ENCODE measurements at regions not wholly inside any gene's neighbourhood (a gene's known extent, or its start where the extent isn't known, plus 50 kb on each side); places are given as distances from the start of the nearest gene placed in this dataset.

DNA sequence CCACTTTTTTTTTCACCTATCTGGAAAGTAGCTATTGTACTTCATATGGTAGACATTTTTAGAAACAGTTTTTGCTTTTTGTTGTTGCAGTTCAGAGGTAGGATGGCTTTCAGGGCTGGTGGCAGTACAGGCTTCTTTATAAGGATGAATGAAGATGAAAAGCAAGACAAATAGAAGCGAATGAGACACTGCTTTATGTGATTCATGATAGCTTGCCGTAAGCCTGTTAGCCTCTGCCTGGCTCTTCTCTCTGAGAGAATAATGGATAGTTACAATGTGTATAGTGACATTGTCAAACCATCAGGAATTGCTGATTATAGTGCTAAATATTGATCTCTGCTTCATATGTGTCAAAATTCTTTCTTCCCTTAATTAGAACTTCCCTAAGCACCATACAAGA lies 173.7 kb downstream of the NR4A2 start:
- no peak for DNase-seq

DNA sequence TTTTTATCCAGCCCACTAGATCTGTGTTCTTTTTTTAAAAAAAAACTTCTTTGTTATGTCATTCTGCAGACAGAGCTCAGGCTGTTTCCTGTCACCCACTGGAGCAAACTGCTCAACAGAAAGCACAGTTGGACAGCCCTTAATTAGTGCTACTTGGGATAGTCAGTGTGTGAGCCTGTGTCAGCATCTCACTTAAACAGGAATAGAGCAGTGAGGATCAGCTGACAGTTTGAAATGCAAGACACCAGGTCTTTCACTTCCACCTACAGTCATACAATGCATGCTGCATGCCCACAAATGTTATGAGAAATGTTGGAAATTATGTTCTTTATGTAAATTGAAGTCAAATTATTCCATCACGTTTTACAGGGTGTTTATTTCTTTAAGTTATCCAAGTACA lies 174.9 kb downstream of the NR4A2 start:
- DNase-seq = no peak

DNA sequence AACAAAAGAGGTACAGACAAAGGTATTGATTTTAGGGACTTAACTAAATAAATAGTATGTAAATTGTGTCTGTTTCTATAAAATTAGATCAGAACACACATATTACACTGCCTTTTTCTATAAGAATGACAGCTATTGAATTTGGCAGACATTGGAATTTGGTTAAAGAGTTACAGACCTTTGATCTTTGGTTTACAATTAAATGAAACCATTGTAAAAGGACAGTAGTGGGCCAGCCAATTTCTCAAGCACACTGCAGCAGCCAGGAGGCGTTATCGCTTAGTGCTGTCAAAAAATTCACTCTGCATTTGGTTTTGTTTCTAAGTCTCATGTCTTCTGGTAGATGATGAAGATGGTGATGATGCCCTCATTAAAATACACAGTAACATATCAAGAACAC lies 175.9 kb downstream of the NR4A2 start:
- DNase-seq = no peak

DNA sequence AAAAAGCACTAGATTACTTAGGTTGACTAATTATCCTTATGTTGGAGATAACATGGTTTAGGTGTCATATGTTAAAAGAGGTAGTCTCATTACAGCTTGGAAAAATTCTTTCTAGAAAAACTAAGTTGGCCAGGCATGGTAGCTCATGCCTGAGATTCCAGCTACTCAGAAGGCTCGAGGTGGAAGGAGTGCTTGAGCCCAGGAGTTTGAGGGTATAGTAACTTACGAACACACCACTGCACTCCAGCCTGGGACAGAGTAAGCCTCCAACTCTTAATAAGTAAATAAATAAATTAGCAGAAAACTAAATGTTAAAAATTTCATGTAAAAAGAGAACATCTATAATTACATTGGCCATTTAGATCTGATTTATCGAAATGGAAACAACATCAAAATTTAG lies 177.2 kb downstream of the NR4A2 start:
- DNase-seq = no peak

DNA sequence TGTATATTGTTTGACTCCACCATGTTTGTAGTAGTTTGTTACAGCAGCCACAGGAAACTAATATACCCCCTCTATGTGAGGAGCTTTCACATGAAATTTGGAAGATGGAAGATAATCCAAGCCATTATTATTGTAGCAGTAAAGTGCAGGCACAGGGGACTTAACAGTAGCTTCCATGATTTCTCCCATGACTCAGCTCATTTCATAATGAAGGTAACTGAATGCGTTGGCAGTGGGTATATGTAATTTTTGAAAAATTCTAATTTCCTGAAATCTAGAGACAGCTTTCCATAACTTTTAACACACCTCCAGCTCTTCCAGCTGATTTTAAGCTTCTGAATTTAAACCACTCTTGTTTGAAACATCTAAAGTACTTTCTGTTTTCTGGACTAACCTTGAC lies 181.2 kb downstream of the NR4A2 start:
- no peak for DNase-seq

DNA sequence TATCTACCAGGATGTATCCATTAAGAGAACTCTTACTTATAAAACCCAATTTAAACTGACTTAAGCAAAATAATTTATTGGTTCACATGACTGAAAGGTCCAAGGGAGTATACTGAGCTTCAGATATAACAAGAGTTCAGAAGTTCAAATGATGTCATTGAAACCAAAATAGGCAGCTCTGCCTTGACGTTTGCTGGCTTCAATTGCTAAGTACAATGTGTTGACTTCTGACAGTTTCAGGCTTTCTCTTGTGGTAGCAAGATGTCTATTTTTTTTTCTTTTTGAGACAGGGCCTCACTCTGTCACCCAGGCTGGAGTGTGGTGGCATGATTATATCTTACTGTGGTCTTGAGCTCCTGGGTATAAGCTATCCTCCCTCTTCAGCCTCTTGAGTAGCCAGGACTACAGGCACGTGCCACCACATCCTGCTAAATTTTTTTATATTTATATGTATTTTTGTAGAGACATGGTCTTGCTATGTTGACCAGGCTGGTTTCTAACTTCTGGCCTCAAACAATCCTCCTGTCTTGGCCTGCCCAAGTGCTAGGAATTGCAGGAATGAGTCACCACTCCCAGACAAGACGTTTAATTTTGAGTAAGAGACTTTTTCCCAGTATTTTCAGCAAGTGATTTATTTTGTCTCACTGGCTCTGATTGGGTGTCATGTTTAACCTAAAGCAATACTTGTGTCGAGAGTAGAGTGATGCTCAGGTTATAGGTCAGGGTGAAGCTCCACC lies 184.8 kb downstream of the NR4A2 start:
- DNase-seq = no peak

DNA sequence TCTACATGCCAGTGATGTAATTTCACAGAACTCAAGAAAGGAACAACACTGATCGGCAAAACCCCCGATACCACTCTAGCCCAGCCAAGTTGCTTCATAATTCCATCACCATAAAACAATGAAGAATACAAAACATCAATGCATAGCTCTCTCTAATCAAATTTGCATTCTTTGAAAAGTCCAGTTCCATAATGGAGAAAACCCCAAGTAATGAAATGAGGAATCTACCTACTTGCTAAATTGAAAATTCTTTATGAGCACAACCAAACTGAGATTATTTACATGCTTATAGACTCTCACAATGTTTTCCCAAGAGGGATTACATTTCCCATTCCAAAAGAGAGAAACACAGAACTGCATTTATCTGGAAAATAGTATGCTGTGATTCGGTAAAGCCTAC lies 186.5 kb downstream of the NR4A2 start:
- DNase-seq = no peak

DNA sequence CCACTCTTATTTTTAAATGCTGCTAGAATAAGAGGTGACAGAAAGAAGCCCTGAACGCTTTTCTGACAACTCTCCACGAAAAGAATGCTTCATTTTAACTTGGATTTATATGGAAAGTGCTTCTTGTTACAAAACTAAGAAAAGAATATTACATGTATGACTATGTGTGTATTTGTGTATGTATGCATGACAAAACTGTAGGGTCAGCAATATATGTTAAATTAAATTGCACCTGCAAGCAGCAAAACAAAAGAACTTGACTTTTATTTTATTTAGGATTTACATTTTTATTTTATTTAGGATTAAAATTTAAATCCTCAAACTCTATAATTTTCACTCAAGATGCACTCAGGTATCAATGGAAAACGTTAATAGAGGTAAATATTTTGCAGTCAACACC lies 187.1 kb downstream of the NR4A2 start:
- no peak for DNase-seq

DNA sequence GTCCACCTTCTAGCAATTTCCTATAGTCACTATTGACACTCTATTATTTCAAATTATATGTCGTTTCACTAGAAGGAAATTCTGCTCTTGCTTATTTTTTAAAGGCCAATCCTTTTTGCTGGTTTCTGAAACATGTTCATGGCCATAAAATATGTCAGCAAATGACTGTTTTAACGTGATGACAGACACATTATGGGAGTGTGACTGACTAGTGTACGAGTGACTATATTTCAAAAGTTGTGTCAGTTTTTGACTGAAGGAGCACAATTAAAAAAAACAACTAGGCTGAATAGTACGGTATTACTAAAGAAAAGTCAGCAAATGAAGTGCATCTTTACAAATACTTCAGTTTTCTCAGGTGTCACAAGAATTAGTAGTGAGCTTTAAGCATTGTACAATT lies 196.0 kb downstream of the NR4A2 start:
- DNase-seq = no peak

DNA sequence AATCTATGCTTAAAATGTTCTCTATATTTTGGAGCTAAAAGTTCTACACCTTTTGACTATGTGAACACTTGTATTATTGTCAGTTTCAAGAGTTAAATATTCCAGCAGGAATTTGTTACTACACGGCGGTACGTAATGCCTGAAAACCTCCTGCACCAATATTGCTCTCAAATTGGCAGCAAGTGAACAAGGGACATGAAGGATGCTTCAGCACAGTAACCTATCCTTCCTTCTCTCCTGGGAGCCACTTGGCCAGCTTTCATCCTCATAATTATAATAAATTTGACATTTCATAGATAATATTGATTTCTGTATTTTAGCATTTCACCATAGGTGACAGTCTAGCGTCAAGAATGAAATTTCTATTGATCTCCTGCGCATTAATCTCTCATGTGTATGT lies 197.6 kb downstream of the NR4A2 start:
- no peak for DNase-seq

DNA sequence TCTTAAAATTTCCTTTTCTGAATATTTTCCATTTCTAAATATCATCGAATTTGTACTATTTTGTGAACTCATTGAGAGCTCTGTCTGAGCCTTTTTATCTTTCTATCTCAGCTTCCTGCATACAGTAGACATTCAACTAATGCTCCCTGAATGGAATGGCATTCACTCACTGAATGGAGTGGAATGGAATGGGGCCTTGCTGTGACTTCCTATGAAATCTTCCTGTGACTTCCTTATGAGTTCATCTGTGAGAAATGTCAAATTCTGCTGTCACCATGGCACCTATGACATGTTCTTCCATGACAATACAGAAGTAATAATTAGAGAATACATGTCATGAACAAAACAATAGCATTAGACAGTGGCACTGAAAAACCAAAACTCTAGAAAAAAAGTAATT lies 199.6 kb downstream of the NR4A2 start:
- no peak for DNase-seq

DNA sequence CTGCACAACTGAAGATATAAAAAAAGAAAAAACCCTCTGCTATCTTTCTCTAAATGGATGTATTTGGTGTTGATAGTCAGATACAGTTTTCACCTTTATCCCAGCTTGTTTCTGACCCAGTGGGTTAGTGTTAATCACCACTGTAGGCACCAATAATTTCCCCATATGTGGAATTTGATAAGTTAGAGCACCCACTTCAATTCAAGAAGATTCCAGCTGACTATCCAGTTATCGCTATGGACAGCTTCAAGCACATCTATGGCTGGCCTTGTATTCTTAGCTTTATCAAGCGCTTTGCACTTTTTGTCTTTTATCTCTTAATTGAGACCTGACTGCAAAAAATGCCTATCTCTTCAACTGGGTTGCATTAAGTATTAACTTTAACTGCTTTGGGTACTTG lies 200.4 kb downstream of the NR4A2 start:
- DNase-seq = no peak

DNA sequence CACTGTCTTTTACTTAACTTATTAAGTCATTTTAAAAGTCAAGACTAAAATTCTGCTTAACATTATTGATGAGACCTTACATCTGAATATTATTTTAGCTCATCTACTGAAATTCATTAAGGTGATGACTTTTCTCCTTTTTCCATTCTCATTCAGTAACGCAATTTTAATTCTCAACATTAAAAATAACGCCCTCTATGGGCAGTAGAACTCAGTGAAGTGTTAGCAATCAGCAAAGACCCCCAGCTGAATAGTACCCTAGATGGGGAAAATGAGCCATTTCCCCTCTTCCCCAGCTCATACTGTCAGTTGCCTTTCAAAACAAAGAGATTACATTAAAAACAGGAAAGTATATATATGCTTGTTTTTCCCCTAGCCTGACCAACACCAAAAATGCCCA lies 203.3 kb downstream of the NR4A2 start:
- no peak for DNase-seq

DNA sequence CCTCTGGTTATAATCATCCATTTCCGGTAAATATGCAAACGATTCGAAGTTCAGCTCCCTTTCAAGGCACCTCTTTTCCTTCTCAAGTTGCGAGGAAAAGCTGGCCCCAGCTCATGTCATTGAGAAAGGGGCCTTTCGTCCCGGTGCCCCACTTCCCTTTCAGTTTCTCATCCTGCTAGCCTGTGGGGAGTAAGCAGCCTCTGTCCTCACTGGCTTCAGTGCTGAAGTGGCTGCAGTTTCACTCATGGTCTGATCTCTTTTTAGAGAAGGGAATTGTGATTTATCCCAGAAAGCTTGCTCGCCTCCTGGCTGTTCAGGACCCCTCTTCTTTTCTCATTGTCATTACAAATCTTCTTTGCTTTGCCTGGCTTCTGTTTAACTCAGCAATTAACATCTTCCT lies 207.5 kb downstream of the NR4A2 start:
- no peak for DNase-seq

DNA sequence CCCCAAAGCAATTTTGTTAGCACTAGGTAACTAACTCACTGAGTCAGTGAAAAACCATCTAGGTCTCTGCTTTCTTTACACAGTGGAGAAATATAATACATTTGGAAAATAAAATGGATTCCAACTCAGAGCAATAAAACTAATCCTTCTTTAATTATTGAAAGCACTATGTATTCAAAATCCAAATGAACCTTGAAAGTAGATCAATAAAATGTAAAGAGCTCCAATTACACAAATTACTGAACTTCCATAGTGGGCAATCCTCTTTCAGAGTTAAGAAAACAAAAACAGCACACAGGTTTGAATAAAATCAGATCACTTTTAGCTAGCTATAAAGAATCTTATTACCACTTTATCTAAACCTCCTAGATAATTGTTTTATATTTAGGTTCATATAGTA lies 208.1 kb downstream of the NR4A2 start:
- no peak for DNase-seq

DNA sequence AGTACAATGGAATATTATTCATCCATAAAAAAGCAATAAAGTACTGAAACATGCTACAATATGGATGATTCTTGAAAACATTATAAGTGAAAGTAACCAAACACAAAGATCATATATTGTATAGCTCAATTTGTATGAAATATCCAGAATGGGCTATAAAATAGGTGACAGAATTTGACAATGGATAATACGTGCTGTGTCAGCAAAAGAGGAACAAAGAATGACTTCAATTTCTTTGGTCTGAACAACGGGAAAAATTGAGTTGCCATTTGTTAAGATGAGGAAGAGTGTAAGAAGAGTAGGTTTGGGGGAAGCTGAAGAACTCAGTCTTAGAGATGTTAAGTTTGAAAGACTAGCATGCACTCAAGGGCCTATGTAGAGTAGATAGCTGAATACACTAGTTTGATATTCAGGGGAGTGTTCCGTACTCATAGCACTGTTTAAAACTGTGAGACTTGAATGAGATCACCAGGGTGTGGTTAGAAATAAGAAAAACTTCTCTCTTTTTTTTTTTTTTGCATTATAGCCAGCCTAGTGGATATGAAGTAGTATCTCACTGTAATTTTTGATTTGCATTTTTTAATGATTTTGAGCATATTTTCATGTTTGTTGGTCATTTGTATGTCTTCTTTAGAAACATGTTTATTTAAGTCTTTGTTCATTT lies 213.6 kb downstream of the NR4A2 start:
- no peak for DNase-seq

DNA sequence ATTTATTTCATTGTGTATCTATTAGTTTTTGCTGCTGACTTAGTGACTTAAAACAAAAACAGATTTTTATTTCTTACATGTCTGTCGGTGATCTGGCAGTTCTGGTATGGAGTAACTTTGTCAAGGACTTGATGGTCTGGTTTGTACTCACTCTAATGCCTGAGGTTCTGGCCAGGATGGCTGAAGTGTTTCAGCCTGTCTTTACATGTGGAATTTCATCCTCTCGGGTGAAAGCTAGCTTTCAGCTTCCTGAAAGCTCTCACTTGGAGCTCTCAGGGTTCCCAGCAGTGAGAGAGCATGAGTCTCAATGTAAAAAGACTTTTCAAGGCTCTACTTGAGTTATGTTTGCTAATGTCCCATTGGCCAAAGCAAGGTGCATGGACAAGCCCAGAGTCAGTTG lies 216.4 kb downstream of the NR4A2 start:
- DNase-seq = no peak

DNA sequence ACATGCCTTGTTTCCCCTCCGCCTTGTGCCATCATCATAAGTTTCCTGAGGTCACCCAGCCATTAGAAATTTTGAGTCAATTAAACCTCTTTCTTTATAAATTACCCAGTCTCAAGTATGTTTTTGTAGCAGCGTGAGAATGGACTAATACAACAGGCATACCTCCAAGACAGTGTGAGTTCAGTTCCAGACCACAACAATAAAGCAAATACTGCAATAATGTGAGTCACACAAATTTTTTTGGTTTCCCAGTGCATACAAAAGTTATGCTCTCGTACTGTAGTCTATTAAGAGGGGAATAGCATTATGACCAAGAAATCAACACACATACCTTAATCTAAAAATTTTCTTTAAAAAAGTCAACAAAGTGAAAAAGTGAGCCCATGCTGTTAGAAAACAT lies 217.2 kb downstream of the NR4A2 start:
- no peak for DNase-seq

DNA sequence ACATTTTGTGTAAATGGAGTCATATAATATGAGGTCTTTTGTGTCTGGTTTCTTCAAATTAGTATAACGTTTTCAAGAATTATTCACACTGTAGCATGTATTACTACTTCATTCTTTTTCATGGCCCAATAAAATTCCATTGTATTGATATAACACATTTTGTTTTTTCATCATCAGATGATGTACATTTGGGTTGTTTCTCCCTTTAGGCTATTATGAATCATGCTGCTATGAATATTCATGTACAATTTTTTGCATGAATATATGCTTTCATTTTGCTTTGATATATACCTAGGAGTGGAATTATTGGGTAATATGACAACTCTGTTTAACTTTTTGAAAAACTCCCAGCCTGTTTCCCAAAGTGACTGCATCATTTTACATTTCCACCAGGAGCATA lies 220.2 kb downstream of the NR4A2 start:
- DNase-seq = no peak

DNA sequence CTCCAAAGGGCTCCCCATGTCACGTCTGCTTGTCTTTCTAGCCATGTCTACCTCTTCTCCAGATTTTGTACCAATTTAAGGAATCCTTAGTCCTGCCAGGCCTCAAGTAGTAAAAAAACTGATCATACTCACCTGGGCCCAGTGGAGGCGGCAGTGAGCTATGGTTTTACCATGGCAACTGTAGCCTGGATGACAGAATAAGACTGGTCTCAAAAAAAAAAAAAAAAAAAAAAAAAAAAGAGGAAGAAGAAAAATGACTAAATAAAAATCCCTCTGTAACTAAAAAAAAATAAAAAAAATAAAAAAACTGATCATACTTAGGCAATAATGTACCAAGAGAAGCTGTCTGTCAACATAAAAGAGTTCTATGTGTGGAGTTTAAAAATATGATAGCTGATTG lies 221.6 kb downstream of the NR4A2 start:
- peak in 1 of 4 experiments; percentile 0 for DNase-seq

DNA sequence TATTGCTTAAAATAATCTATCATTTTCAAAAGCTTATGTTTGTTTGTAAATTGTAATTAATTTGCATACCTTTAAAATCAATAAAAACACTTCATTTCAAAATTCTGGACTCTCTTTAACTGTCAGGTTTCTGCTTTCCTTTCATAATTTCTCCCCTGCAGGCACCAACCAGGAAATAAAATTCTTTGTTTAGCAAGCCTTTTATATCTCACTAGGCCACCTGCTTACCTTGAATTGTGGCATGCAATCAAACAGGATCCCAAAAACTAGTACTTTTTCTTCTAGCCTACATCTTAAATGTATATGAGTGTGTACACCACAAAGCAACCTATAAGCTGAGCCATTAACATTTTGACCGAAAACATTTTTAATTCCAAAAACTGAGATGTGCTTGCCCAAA lies 233.1 kb downstream of the NR4A2 start:
- DNase-seq = no peak

DNA sequence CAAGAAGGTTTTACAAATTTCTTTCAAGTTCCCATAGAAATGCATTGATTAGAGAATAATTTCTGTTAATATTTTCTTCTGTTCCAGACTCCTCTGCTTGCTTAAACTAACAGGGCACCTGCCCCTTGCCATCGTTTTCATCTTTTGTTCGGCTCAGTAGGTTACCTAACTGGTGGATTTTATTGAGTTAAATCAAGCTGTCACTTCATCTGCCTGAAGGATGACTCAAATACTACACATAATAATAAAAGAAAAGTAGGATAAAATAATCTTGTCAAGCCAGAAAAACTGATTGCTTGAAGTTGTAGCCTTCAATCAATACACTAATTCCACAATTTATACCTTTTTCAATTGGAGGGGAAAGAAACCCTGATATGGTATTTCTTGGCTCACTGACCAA lies 234.0 kb downstream of the NR4A2 start:
- DNase-seq = no peak

DNA sequence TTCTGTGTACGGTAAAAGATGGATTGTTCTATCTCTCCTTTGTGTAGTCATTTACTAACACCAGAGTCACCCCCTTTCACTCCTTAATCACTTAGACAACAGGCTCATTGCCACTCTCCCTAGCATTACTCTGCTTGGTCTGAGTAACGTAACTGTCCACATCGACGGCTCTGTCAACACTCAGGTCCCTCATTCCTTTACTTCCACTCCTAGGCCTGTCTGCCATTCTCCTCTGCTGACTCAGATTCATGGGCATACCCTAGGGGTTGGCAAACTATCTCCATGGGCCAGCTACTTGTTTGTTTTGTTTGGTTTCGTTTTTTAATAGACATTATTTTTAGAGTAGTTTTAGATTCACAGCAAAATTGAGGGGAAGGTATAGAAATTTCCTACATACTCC lies 243.9 kb downstream of the NR4A2 start:
- DNase-seq = no peak

DNA sequence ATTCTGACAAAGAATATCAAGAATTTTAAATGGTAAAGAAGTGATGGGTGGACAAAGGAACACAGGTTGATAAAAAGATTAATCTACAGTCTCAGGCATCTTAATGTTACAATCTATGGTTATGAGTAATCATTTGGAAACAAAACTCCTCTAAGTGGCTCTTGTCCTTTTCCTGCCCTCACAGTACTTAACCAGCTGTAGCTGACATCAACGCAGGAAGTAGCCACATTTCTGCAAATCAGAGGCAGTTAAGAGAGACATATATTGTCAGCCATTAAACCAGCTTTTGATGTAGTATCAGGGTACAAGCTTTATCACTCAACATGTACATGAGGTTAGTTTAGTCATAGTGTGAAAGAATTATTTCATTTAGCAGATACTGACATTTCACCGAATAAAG lies 244.6 kb downstream of the NR4A2 start:
- no peak for DNase-seq
